ENCODE measurements at regions not wholly inside any gene's neighbourhood (a gene's known extent, or its start where the extent isn't known, plus 50 kb on each side); places are given as distances from the start of the nearest gene placed in this dataset.

DNA sequence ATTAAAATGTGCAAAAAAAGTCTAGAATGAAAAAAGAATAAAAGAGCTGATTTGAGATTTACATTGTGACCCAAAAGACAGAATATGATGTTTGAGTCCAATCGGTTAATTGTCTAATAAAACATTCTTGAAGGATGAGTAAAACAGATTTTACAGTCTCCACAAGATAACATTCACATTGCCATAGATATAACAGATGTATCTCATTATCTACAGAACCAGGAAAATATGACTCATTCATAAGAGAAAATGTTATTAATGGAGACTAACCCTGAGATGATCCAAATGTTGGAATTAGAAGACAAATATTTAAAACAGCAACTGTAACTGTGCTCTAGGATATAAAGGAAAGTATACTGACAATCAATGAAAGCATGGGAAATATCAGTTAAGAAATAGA lies 141.7 kb downstream of the RFX6 start:
- TF ChIP-seq, protein P1, sequence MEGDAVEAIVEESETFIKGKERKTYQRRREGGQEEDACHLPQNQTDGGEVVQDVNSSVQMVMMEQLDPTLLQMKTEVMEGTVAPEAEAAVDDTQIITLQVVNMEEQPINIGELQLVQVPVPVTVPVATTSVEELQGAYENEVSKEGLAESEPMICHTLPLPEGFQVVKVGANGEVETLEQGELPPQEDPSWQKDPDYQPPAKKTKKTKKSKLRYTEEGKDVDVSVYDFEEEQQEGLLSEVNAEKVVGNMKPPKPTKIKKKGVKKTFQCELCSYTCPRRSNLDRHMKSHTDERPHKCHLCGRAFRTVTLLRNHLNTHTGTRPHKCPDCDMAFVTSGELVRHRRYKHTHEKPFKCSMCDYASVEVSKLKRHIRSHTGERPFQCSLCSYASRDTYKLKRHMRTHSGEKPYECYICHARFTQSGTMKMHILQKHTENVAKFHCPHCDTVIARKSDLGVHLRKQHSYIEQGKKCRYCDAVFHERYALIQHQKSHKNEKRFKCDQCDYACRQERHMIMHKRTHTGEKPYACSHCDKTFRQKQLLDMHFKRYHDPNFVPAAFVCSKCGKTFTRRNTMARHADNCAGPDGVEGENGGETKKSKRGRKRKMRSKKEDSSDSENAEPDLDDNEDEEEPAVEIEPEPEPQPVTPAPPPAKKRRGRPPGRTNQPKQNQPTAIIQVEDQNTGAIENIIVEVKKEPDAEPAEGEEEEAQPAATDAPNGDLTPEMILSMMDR (IDR thresholded peaks at IDR 0.05): no peak
- peaks cover 5% of the 10 kb centered on the region for H3K36me3 Mint-ChIP-seq (ENCODE audit: low read depth)
- no peak overlapping the region for H3K4me3 Mint-ChIP-seq
- H3K4me1 Mint-ChIP-seq (ENCODE audit: low read depth): no peaks in the 10 kb centered on the region
- no peaks in the 10 kb centered on the region for H3K27me3 Mint-ChIP-seq (ENCODE audit: insufficient read depth)
- no peak for DNase-seq
- H3K27ac Mint-ChIP-seq: no peak overlapping the region
- H3K9me3 Mint-ChIP-seq: peaks cover 30% of the 10 kb centered on the region

DNA sequence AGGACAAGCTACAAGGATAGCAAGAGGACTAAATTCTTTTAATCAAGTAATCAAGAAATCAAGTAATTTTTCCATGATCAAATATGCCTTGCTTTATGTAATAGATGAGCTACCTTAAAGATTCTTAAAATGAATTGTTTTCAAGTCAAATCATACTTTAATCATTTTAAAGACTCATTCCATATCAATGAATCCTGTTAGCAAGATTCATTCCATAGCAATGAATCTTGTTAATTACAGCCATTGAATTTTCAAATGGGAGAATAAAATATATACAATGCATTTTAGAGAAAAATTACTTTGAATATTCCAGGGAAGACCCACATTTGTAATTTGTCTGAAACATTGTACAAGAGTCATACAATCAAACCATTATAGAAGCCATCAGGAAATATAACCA lies 145.7 kb downstream of the RFX6 start:
- Mint-ChIP-seq H3K4me3 (no peak overlapping the region), H3K9me3 (peaks cover 31% of the 10 kb centered on the region), H3K36me3 (ENCODE audit: low read depth) (no peaks in the 10 kb centered on the region), H3K4me1 (ENCODE audit: low read depth) (no peaks in the 10 kb centered on the region), H3K27ac (no peak overlapping the region), H3K27me3 (ENCODE audit: insufficient read depth) (no peaks in the 10 kb centered on the region)
- DNase-seq: no peak
- TF ChIP-seq, protein P1 (IDR thresholded peaks at IDR 0.05): no peak

DNA sequence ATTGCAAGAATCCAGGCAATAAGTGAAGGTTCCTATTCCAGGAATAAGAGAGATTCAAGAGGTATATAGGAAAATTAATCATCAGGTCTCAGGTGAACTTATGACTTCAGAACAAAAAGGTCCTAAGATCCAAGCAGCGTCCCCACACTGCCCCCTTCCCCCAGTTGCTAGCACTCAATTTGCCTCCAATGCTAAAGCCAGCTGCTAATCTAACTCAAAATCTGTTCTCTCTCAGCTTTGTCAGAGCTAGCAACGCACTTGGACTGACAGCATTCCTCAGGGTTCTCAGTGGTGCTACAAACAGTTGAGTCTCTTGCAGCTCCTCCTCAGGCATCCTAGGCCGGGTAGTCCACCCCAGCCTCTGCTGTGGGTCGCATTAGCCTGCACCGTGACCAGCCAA lies 148.3 kb downstream of the RFX6 start:
- Mint-ChIP-seq H3K27me3 (ENCODE audit: insufficient read depth) (no peaks in the 10 kb centered on the region), H3K4me3 (no peak overlapping the region), H3K27ac (no peak overlapping the region), H3K9me3 (peaks cover 37% of the 10 kb centered on the region), H3K36me3 (ENCODE audit: low read depth) (no peaks in the 10 kb centered on the region), H3K4me1 (ENCODE audit: low read depth) (no peaks in the 10 kb centered on the region)
- no peak for DNase-seq
- TF ChIP-seq, protein P1 (IDR thresholded peaks at IDR 0.05): no peak

DNA sequence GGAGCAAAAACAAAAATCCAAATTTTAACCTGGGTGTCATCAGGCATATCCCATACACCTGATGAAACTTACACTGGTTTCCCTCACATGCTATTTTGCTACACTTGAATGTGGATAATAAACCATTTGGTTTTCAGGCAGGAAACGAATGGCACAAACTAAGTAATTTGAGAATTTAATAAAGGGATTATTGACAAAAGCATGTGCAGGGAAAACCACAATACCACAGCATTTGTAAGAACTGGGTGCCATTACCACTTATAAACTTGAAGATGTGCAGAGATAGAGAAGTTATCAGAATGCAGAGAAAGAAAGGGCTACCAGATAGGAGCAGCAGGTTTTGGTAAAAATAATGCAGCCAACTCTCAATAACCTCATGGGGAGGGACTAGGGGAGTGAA lies 151.2 kb downstream of the RFX6 start:
- TF ChIP-seq, protein P1 (IDR thresholded peaks at IDR 0.05): no peak
- Mint-ChIP-seq H3K27me3 (ENCODE audit: insufficient read depth) (no peaks in the 10 kb centered on the region), H3K4me1 (ENCODE audit: low read depth) (no peaks in the 10 kb centered on the region), H3K9me3 (peaks cover 38% of the 10 kb centered on the region), H3K36me3 (ENCODE audit: low read depth) (no peaks in the 10 kb centered on the region), H3K27ac (no peak overlapping the region), H3K4me3 (no peak overlapping the region)
- no peak for DNase-seq

DNA sequence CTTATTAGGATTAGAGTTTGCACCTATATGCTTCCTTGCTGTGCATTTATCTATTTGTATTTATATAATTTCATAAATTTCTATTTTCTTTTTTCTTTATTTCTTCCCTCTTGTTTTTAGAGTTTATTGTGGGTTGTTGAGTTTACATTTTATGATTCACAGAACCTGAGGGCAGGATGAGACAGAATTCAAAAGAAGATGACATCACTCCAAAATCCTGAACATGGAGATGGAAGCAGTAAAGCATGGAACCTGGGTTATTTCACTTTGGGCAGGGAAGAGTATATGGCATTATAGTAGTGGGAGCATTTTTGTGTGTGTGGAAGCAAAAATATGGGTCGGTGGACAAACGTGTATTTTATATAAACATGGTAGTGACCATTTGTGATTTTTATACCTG lies 157.5 kb downstream of the RFX6 start:
- peaks cover 13% of the 10 kb centered on the region for H3K9me3 Mint-ChIP-seq
- no peak overlapping the region for H3K27ac Mint-ChIP-seq
- no peak for DNase-seq
- no peak overlapping the region for H3K4me3 Mint-ChIP-seq
- no peaks in the 10 kb centered on the region for H3K27me3 Mint-ChIP-seq (ENCODE audit: insufficient read depth)
- H3K36me3 Mint-ChIP-seq (ENCODE audit: low read depth): no peaks in the 10 kb centered on the region
- TF ChIP-seq, protein P1 (IDR thresholded peaks at IDR 0.05): no peak
- no peaks in the 10 kb centered on the region for H3K4me1 Mint-ChIP-seq (ENCODE audit: low read depth)

DNA sequence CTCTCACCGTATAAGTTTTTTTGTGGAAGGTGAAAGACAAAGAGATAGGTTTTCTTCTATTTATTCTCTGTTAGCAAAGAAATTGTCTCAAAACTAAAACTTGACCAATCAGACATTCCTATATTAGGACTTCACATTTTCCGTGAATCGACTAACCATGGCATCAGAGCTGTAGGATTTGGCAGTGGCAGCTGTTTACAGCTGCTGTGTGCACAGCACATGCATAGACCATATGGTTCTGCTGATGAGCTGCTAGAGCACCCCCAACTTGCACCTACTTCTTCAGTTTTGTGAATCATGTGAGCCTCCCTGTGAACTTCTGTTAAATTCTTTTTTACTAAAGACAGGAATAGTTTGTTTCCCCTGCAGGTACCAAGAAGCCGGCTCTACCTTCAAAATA lies 157.9 kb downstream of the RFX6 start:
- no peaks in the 10 kb centered on the region for H3K4me1 Mint-ChIP-seq (ENCODE audit: low read depth)
- H3K27me3 Mint-ChIP-seq (ENCODE audit: insufficient read depth): no peaks in the 10 kb centered on the region
- no peak overlapping the region for H3K4me3 Mint-ChIP-seq
- peaks cover 13% of the 10 kb centered on the region for H3K9me3 Mint-ChIP-seq
- no peak overlapping the region for H3K27ac Mint-ChIP-seq
- DNase-seq: no peak
- TF ChIP-seq, protein P1 (IDR thresholded peaks at IDR 0.05): no peak
- no peaks in the 10 kb centered on the region for H3K36me3 Mint-ChIP-seq (ENCODE audit: low read depth)
